Keratinocyte (primary cell): ENCODE measurements at regions not wholly inside any gene's neighbourhood (a gene's known extent, or its start where the extent isn't known, plus 50 kb on each side); places are given as distances from the start of the nearest gene placed in this dataset.
"Not testable (repeated sequence)": the region's sequence is repeated elsewhere in the genome, so short reads cannot be mapped to it uniquely, and the experiment has no call there.

ENCODE experiments used
- EZH2 ChIP-seq: IDR thresholded peaks from one replicate; pipeline ENCODE4 v1.6.1; 2012; ENCODE audit warnings: inconsistent platforms, mild to moderate bottlenecking, low read length, moderate library complexity
- TF ChIP-seq, protein P1 (sequence below), 3 experiments: IDR thresholded peaks in 1 of 3; conservative IDR thresholded peaks in 1 of 3; optimal IDR thresholded peaks in 1 of 3; 2 replicates in 2 of 3; 3 replicates in 1 of 3; pipeline versions ENCODE3 to v1.5.1; 2011; ENCODE audit warnings: low read length in 3 of 3, mild to moderate bottlenecking in 3 of 3, moderate library complexity in 2 of 3, control low read depth in 1 of 3, inconsistent platforms in 1 of 3; ENCODE audit not compliant: insufficient read depth in 2 of 3; ENCODE audit errors: extremely low read depth in 1 of 3

DNA sequence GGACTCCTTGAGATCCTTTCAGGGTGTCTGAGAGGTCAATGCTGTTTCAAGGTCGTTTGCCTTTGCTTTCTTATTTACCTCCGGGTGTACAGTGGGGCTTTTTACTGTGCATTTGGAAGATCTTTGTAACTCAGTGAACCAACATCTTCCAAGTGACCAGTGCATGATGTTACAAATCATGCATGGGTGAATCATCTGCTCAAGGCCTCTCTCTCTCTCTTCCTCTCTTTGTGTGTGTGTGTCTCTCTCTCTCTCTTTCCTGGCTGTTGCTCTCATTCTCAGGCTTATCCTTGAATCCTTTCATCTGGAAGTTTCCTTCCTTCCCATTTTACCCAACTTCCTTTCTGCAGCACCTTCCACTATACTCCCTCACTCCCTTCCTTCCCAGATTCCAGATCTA is 96.1 kb downstream of the TRIM43 start:
- TF ChIP-seq, protein P1, sequence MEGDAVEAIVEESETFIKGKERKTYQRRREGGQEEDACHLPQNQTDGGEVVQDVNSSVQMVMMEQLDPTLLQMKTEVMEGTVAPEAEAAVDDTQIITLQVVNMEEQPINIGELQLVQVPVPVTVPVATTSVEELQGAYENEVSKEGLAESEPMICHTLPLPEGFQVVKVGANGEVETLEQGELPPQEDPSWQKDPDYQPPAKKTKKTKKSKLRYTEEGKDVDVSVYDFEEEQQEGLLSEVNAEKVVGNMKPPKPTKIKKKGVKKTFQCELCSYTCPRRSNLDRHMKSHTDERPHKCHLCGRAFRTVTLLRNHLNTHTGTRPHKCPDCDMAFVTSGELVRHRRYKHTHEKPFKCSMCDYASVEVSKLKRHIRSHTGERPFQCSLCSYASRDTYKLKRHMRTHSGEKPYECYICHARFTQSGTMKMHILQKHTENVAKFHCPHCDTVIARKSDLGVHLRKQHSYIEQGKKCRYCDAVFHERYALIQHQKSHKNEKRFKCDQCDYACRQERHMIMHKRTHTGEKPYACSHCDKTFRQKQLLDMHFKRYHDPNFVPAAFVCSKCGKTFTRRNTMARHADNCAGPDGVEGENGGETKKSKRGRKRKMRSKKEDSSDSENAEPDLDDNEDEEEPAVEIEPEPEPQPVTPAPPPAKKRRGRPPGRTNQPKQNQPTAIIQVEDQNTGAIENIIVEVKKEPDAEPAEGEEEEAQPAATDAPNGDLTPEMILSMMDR (optimal IDR thresholded peaks at IDR 0.05 in 1 of 3, IDR thresholded peaks at IDR 0.05 in 1 of 3, conservative IDR thresholded peaks at IDR 0.05 in 1 of 3; ENCODE audit: extremely low read depth in 1 of 3, insufficient read depth in 2 of 3, low read length in 3 of 3) = not testable (repeated sequence)
- TF ChIP-seq EZH2 = not testable (repeated sequence)
